T-helper 2 cell treated with Interferon-gamma antibody and Interleukin-4, amounts not matched to agents 100 ng/mL and 5 ng/mL, for 36 hours (primary cell): ENCODE measurements at regions not wholly inside any gene's neighbourhood (a gene's known extent, or its start where the extent isn't known, plus 50 kb on each side); places are given as distances from the start of the nearest gene placed in this dataset.
"Not testable (repeated sequence)": the region's sequence is repeated elsewhere in the genome, so short reads cannot be mapped to it uniquely, and the experiment has no call there.

ENCODE experiments used
- intact Hi-C: fragments of 100-400 bp; cut with micrococcal nuclease; formaldehyde crosslinking; loops from one replicate; pipeline ENCODE4 v1.15.1; 2023

DNA sequence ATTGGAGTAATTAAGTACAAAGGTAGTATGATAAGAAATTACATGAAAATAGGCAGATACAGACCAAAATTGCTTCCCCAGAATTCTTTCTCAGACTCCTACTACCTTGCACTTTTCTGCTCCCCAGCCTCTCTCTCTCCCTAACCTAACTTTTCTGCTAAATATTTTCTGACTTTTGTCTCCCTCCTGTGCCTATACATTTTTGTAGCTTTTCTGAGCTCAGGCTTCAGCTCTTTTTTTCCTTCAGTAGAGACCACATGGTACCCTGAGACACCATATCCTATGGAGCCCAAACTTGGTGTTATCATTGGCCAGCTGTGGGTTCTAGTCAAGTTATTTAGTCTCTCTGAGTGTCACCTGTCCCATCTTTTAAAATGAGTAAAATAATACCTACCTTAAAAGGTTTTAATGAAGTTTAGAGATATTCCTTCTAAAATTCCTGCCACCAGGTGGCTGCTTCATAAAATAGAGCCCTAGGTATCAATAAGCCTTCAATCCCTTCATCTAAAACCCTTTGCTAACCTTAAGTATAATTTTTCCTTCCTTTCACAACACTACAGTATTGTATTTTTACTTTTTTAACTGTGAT, 237.6 kb upstream of the DUSP10 start:
- intact Hi-C loops: no loop called here

DNA sequence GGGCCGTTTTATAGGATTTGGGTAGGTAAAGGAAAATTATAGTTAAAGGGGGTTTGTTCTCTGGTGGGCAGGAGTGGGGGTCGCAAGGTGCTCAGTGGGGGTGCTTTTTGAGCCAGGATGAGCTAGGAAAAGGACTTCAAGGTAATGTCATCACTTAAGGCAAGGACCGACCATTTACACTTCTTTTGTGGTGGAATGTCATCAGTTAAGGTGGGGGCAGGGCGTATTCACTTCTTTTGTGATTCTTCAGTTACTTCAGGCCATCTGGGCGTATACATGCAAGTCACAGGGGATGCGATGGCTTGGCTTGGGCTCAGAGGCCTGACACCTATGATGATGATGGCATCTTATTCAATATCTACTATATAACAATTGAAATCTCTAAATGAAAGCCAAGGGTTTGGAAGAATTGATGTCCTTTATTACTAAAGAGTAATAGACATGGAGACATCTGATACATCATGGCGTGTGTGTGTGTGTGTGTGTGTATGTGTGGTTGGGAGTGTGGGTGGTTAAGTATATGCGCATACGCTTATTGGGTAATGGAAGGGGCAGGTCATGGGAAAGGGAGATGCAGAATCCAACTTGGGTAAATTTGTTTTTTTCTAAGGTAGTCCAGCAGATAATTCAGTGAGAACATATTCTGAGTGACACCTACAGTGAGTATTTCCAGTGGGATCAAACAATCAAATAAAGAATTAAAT, 236.9 kb upstream of the DUSP10 start:
- intact Hi-C loops: not testable (repeated sequence)

DNA sequence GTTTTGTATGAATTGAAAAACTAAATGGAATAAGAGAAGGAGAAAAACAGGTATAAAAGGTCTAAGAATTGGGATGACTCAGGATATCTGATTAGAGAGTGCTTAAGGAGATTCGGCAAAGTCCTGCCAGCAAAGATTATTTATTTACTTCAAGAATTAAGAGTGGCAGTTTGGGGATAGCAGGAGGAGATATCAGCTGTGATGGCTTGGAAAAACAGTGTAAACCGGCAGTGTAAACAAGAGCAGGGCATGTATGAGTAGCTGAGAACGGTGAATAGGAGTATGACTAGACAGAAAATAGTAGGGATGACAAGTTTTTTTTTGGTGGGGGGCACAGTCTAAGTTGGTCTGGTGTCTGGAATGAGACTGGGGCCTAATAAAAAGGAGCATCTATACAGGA, 231.9 kb upstream of the DUSP10 start:
- intact Hi-C loops: not testable (repeated sequence)

DNA sequence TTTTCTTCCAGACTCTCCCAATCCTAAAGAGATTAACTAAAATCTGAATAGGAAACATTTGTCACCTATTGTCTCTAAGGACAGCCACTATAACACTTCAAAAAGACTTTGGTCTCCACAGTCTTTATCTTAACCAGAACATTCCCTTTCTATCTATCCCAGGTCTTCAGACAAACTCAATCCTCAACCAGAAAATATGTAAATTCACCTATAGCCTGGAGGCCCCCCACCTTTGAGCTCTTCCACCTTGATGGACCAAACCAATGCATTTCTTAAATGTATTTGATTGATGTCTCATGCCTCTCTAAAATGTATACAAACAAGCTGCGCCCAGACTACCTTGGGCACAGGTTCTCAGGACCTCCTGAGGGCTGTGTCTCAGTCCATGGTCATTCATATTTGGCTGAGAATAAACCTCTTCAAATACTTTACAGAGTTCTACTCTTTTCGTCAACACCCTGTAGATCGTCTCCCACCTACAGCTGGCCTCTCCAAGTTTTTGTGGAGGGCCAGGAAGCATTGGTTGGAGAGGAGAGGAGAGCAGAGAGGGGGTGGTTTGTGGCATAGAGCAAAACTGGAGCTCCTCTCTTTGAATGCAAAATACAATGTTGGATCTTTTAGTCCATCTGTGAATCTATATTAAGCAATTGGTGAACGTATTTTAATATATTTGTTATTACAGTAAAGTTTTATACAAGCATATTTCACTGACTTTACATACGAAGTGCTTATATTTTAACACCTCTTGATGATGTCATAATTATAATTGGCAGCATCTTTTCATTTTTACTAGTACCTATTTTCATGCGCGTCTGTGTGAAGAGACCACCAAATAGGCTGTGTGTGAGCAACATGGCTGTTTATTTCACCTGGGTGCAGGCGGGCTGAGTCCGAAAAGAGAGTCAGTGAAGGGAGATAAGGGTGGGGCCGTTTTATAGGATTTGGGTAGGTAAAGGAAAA, 230.7 kb upstream of the DUSP10 start:
- intact Hi-C loops: no loop called here

DNA sequence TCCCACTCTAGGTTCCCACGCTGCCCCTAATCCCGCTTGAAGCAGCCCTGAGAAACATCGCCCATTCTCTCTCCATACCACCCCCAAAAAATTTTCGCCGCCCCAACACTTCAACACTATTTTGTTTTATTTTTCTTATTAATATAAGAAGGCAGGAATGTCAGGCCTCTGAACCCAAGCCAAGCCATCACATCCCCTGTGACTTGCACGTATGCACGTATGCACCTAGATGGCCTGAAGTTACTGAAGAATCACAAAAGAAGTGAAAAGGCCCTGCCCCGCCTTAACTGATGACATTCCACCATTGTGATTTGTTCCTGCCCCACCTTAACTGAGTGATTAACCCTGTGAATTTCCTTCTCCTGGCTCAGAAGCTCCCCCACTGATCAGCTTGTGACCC, 229.1 kb upstream of the DUSP10 start:
- intact Hi-C loops: not testable (repeated sequence)

DNA sequence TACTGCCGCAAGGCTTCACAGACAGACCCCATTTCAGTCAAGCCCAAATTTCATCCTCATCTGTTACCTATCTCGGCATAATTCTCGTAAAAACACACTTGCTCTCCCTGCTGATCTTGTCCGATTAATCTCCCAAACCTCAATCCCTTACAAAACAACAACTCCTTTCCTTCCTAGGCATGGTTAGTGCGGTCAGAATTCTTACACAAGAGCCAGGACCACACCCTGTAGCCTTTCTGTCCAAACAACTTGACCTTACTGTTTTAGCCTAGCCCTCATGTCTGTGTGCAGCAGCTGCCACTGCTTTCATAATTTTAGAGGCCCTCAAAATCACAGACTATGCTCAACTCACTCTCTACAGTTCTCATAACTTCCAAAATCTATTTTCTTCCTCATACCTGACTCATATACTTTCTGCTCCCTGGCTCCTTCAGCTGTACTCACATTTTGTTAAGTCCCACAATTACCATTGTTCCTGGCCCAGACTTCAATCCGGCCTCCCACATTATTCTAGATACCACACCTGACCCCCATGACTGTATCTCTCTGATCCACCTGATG, 227.5 kb upstream of the DUSP10 start:
- intact Hi-C loops: not testable (repeated sequence)

DNA sequence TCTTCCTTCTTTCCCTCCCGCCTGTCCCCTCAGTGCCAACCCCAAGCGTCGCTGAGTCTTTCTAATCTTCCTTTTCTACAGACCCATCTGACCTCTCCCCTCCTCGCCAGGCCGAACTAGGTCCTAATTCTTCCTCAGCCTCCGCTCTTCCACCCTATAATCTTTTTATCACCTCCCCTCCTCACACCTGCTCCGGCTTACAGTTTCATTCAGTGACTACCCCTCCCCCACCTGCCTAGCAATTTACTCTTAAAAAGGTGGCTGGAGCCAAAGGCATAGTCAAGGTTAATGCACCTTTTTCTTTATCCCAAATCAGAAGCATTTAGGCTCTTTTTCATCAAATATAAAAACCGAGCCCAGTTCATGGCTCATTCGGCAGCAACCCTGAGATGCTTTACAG, 225.6 kb upstream of the DUSP10 start:
- intact Hi-C loops: not testable (repeated sequence)

DNA sequence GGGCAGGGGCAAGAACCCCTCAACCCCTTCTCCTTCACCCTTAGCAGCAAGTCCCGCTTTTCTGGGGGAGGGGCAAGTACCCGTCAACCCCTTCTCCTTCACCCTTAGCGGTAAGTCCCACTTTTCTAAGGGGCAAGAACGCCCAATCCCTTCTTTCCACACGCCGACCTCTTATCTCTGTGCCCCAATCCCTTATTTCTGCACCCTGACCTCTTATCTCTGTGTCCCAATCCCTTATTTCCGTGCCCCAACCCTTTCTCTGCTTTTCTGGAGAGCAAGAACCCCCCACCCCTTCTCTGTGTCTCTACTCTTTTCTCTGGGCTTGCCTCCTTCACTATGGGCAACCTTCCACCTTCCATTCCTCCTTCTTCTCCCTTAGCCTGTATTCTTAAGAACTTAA, 225.0 kb upstream of the DUSP10 start:
- intact Hi-C loops: not testable (repeated sequence)

DNA sequence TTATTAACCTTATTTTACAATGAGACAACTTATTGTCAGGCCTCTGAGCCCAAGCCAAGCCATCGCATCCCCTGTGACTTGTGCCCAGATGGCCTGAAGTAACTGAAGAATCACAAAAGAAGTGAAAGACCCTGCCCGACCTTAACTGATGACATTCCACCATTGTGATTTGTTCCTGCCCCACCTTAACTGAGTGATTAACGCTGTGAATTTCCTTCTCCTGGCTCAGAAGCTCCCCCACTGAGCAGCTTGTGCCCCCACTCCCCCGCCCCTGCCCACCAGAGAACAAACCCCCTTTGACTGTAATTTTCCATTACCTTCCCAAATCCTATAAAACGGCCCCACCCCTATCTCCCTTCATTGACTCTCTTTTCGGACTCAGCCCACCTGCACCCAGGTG, 224.0 kb upstream of the DUSP10 start:
- intact Hi-C loops: not testable (repeated sequence)

DNA sequence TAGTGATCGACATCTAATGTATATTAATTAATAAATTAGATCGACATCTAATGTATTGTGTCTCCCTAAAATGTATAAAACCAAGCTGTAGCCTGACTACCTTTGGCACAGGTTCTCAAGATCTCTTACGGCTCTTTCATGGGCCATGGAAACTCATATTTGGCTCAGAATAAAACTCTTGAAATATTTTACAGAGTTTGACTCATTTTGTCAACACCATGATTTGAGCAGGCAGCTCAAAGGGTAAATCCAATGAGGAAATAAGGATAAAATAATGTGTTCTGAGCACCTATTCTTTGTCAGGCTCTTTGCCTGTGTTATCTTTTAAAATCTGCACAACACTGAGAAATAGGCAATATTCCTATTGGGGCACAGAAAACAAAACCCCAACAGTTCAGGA, 223.4 kb upstream of the DUSP10 start:
- intact Hi-C loops: no loop called here

DNA sequence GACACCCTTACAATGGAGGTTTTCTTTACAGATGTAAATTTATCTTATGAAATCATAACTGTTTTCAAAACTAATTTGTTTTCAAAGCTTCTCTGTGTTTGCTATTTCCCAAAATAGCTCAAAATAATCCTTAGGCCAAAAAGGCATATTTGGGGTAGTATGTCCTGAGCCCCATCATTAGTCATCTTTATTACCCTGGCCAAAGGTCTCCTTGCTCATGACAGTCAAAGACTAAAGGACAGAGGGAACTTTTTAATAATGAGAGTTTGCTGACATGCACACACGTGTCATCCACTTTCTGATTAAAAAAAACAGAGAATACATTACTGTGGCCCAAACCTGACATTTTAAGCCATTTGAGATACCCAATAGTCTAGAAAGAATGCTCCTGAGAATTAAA, 221.9 kb upstream of the DUSP10 start:
- intact Hi-C loops: no loop called here

DNA sequence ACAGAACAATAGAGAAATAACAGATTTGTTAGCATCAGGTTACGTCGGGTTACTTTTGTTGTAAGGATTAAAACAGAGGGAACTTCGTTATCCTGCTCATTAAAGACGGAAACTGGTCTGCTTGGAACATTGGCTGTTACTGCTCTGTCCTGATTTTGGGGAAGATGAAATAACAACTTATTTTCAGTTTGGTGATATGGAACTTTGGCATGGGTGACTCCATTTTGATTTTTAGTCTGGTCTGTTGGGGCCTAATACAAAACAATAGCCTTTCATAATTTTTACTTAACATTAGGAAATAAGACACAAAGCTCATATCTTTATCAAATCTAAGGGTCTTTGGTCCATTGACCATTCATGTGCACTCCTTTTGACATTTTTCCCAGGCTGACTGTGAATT, 220.5 kb upstream of the DUSP10 start:
- intact Hi-C loops: no loop called here

DNA sequence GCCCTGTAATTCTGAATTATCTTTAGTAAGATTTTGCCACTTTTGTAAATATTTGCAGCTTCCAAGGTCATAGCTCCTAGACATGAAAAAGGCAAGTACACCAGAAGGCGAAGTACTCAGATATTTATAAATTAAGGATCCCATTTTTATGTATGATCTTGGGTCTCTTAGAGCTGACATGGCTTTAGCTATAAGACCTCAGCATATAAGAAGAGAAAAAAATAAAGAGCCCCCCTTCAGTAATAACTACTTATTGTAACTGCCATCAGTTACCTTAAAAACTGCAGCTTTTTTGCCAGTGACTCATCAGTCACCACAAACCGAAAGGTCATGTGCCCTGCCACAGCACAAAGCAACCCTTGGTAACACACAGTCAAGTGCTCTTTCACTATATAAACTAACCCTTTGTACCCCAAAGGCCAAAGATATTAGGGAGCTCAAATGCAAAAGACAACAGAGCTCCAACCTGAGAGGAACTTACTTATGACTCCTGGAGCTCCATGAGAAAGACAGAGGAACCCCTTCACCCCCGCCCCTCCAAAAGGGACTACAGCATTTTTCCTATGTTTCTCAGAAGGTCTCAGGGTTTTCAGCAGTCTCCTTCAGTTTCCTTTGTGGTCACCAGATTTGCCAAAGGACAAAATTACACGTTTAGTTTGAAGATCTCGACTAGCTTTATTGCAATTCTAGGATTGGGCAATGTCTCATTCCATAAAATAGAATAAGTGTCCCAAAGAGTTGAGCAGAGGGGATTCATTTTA, 219.8 kb upstream of the DUSP10 start:
- intact Hi-C loops: loop anchor here (2.0 kb wide), 1 partner anchor 219 kb away; the partner anchor contains the start of gene DUSP10

DNA sequence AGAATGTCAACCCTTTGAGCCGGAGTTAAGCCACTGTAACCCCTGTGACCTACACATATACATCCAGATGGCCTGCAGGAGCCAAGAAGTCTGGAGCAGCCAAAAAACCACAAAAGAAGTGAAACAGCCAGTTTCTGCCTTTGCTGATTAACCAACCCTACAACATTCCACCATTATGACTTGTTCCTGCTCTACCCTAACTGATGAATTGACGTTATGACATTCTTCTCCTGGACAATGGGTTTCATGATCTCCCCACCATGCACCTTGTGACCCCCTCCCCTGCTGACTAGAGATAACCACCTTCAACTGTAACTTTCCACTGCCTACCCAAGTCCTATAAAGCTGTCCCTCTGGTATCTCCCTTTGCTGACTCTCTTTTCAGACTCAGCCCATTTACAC, 216.3 kb upstream of the DUSP10 start:
- intact Hi-C loops: not testable (repeated sequence)

DNA sequence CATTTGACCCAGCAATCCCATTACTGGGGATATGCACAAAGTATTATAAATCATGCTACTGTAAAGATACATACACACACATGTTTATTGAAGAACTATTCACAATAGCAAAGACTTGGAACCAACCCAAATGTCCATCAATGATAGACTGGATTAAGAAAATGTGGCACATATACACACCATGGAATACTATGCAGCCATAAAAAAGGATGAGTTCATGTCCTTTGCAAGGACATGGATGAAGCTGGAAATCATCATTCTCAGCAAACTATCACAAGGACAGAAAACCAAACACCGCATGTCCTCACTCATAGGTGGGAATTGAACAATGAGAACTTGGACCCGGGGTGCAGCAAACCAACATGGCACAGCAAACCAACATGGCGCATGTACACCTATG, 215.5 kb upstream of the DUSP10 start:
- intact Hi-C loops: not testable (repeated sequence)

DNA sequence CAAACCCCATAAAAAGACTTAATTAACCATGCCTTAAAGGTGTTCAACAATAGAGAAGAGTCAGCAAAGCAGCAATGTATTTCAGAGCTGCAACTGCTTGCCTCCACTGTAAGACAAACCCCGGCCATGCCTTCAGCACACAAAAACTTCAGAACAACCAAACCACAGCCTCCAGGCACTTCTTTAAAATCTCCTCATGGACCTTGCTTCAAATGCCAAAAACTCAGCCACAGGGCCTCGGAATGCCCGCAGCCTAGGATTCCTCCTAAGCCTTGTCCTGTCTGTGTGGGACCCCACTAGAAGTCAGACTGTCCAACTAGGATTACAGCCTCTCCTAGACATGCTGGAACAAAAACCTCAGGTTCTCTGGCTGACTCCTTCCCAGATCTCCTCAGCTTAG, 208.1 kb upstream of the DUSP10 start:
- intact Hi-C loops: no loop called here

DNA sequence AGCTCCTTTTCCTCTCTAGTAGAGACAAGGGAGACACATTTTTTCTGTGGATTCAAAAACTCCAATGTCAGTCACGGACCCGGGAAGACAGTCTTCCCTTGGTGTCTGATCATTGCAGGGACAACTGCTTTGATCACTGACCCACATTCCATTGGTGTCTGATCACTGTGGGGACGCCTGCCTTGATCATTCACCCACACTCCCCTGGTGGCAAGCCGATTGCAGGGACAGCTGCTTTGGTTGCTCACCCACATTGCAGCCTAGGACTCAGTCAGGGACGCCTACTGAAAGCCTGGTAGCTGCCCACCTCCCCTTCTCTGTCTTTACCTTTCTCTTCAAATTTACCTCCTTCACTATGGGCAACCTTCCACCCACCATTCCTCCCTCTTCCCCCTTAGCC, 206.6 kb upstream of the DUSP10 start:
- intact Hi-C loops: no loop called here

DNA sequence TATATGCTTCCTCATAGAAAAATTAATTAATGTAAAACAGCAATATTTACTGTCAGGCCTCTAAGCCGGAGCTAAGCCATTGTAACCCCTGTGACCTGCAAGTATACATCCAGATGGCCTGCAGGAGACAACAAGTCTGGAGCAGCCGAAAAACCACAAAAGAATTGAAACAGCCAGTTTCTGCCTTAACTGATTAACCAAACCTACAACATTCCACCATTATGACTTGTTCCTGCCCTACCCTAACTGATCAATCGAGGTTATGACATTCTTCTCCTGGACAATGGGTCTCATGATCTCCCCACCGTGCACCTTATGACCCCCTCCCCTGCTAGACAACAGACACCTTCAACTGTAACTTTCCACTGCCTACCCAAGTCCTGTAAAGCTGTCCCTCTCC, 205.8 kb upstream of the DUSP10 start:
- intact Hi-C loops: no loop called here

DNA sequence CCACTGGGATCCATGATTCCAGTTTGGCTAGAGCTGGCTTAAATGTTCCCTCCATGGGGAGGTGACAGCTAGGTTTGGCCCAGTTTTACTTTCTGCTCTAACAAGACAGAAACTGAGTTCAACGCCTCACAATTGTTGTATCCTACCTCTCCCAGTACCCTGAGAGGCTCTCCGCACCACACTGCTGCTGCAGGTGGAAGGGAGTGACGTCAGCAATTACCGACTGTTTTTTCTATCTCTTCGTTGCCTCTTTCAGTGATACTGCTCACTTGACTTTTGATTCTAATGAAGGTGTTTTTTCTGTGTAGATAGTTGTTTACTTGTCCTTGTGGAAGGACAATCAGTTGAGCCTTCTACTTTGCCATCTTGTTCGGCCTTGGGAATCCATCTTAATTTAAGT, 204.9 kb upstream of the DUSP10 start:
- intact Hi-C loops: no loop called here

DNA sequence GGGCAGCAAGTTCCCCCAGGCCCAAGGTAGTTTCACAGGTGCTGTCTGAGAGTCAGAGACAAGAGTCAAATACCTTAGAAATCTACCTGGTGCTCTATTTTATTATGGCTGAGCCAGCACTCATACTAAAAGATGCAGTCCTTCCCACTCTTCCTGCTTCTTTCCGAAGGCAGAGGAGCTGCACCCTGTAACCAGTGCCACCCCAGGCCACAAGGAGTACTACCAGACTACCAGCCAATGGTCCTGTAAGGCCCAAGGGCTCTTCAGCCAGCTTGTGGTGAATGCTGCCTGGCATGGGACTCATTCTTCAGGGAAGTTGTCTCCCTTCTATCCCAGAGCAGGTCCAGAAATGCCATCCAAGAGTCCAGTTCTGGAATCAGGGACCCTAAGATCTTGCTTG, 203.8 kb upstream of the DUSP10 start:
- intact Hi-C loops: no loop called here

DNA sequence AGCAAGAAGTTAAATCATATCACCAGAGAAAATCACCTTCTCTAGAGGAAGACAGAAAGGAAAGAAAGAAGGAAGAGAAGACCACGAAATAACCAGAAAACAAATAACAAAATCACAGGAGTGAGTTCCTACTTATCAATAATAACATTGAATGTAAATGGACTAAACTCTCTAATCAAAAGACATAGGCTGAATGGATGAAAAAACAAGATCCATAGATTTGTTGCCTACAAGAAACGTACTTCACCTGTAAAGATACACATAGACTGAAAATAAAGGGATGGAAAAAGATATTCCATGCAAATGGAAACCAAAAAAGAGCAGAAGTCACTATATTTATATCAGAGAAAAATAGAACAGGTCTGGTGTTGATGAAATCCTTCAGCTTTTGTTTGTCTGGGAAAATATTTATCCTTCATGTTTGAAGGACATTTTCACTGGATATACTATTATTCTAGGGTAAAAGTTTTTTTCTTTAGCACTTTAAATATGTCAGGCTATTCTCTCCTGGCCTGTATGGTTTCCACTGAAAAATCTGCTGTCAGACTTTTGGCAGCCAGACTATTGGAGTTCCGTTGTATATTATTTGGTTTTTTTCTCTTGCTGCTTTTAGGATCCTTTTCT, 202.5 kb upstream of the DUSP10 start:
- intact Hi-C loops: no loop called here
